SK-N-SH (cell line): ENCODE measurements at regions not wholly inside any gene's neighbourhood (a gene's known extent, or its start where the extent isn't known, plus 50 kb on each side); places are given as distances from the start of the nearest gene placed in this dataset.
"Not testable (repeated sequence)": the region's sequence is repeated elsewhere in the genome, so short reads cannot be mapped to it uniquely, and the experiment has no call there.

Experiments used
- CTCF ChIA-PET: fragments of 300-600, 350-600 bp; formaldehyde crosslinking; extraction: SDS; loops from one replicate; lab custom pipeline; 2021; lab: Yijun Ruan, JAX
- POLR2A ChIA-PET: fragments of 350-600 bp; sonication (Branson Sonifier 250); formaldehyde crosslinking; extraction: SDS; loops from one replicate; lab custom pipeline; 2020; ENCODE audit warnings: antibody characterized with exemption, inconsistent platforms; lab: Yijun Ruan, JAX
- DNase-seq: peaks from one replicate; pipeline ENCODE4 v3.0.0; 2012
- H2AFZ ChIP-seq: fragments of 200-600 bp; sonication (generic); 2 replicates; pipeline ENCODE4 v1.8.1; 2016; ENCODE audit warnings: antibody characterized with exemption, mild to moderate bottlenecking, low read depth
- H3F3A ChIP-seq: fragments of 200-600 bp; sonication (generic); replicated peaks from 2 replicates; pipeline ENCODE3; 2016; ENCODE audit warnings: antibody characterized with exemption, mild to moderate bottlenecking; ENCODE audit not compliant: insufficient read depth
- H3K27ac ChIP-seq, 2 experiments: fragments of 200-500 bp in 1 of 2; fragments of 200-600 bp in 1 of 2; sonication (Bioruptor generic) in 1 of 2; sonication (generic), shearing (Covaris generic) in 1 of 2; 2 replicates each; pipeline versions ENCODE4 v1.5.1 to v1.6.1; 2014 to 2016; ENCODE audit warnings: low read depth in 2 of 2, inconsistent platforms in 1 of 2, low read length in 1 of 2, mild to moderate bottlenecking in 1 of 2, mixed read lengths in 1 of 2
- H3K27me3 ChIP-seq: fragments of 200-600 bp; sonication (generic), shearing (Covaris generic); 2 replicates; pipeline ENCODE4 v1.6.1; 2016; ENCODE audit warnings: mixed run types; ENCODE audit not compliant: insufficient read depth
- H3K36me3 ChIP-seq, 2 experiments: fragments of 200-500 bp in 1 of 2; fragments of 200-600 bp in 1 of 2; sonication (Bioruptor generic) in 1 of 2; sonication (generic) in 1 of 2; replicated peaks in 1 of 2; 2 replicates each; pipeline versions ENCODE3 to v1.5.1; 2014 to 2016; ENCODE audit warnings: low read length in 1 of 2, mild to moderate bottlenecking in 1 of 2; ENCODE audit not compliant: insufficient read depth in 2 of 2, control insufficient read depth in 1 of 2
- H3K4me1 ChIP-seq, 2 experiments: fragments of 200-500 bp in 1 of 2; fragments of 200-600 bp in 1 of 2; sonication (Bioruptor generic) in 1 of 2; sonication (generic), shearing (Covaris generic) in 1 of 2; 2 replicates each; pipeline versions ENCODE4 v1.5.1 to v1.6.1; 2014 to 2016; ENCODE audit warnings: low read depth in 1 of 2, low read length in 1 of 2, mixed run types in 1 of 2; ENCODE audit not compliant: insufficient read depth in 2 of 2, control insufficient read depth in 1 of 2
- H3K4me2 ChIP-seq: fragments of 200-600 bp; sonication (generic), shearing (Covaris generic); 2 replicates; pipeline ENCODE4 v1.6.1; 2017; ENCODE audit warnings: mixed run types
- H3K4me3 ChIP-seq, 2 experiments: fragments of 200-500 bp in 1 of 2; fragments of 200-600 bp in 1 of 2; sonication (Bioruptor generic) in 1 of 2; sonication (generic), shearing (Covaris generic) in 1 of 2; 2 replicates each; pipeline versions ENCODE4 v1.5.1 to v1.8.1; 2014 to 2016; ENCODE audit warnings: low read depth in 2 of 2, inconsistent platforms in 1 of 2, low read length in 1 of 2, mild to moderate bottlenecking in 1 of 2, mixed read lengths in 1 of 2, moderate library complexity in 1 of 2
- H3K79me2 ChIP-seq: fragments of 200-600 bp; sonication (generic); 2 replicates; pipeline ENCODE4 v1.8.1; 2017; ENCODE audit warnings: mild to moderate bottlenecking; ENCODE audit not compliant: insufficient read depth
- H3K9ac ChIP-seq: fragments of 200-600 bp; sonication (generic); 2 replicates; pipeline ENCODE4 v1.6.1; 2017; ENCODE audit warnings: mixed run types
- H3K9me2 ChIP-seq: fragments of 200-600 bp; sonication (generic); 2 replicates; pipeline ENCODE4 v1.6.1; 2017; ENCODE audit warnings: mixed run types
- H3K9me3 ChIP-seq: fragments of 200-600 bp; sonication (generic); 2 replicates; pipeline ENCODE4 v1.6.1; 2017; ENCODE audit warnings: mixed run types, mild to moderate bottlenecking, moderate library complexity
- H4K20me1 ChIP-seq: fragments of 200-600 bp; sonication (generic); 2 replicates; pipeline ENCODE4 v1.6.1; 2017; ENCODE audit warnings: mild to moderate bottlenecking, mixed run types; ENCODE audit not compliant: insufficient read depth
- CHD2 ChIP-seq: fragments of 150-350 bp; IDR thresholded peaks from 2 replicates; pipeline ENCODE4 v1.6.1; 2018; ENCODE audit warnings: low read length; ENCODE audit not compliant: partially characterized antibody
- ELF1 ChIP-seq: IDR thresholded peaks from 2 replicates; pipeline ENCODE4 v1.4.0; 2012
- EP300 ChIP-seq, 2 experiments: IDR thresholded peaks; 2 replicates each; pipeline versions ENCODE4 v1.4.0 to v1.6.1; 2012; ENCODE audit warnings: borderline replicate concordance in 1 of 2, low read depth in 1 of 2, low read length in 1 of 2
- FOXM1 ChIP-seq: IDR thresholded peaks from 2 replicates; pipeline ENCODE4 v1.4.0; 2012; ENCODE audit warnings: low read depth, mild to moderate bottlenecking
- GABPA ChIP-seq: IDR thresholded peaks from 2 replicates; pipeline ENCODE4 v1.4.0; 2012; ENCODE audit warnings: low read depth, mild to moderate bottlenecking
- GATA2 ChIP-seq: sonication (generic); formaldehyde crosslinking; IDR thresholded peaks from 2 replicates; pipeline ENCODE4 v1.5.0; 2020; ENCODE audit warnings: mild to moderate bottlenecking, missing genetic modification reagents
- JUND ChIP-seq: IDR thresholded peaks from 2 replicates; pipeline ENCODE4 v1.4.0; 2012
- MAX ChIP-seq: IDR thresholded peaks from 2 replicates; pipeline ENCODE4 v1.4.0; 2012; ENCODE audit warnings: low read depth
- MEF2A ChIP-seq: IDR thresholded peaks from 2 replicates; pipeline ENCODE4 v1.4.0; 2012; ENCODE audit warnings: low read depth, borderline replicate concordance
- MXI1 ChIP-seq: IDR thresholded peaks from 2 replicates; pipeline ENCODE4 v1.6.1; 2012; ENCODE audit warnings: mild to moderate bottlenecking, low read depth, low read length, improper control_type of control experiment
- NFIC ChIP-seq: IDR thresholded peaks from 2 replicates; pipeline ENCODE4 v1.4.0; 2012; ENCODE audit warnings: borderline replicate concordance
- POLR2AphosphoS5 ChIP-seq: IDR thresholded peaks from 2 replicates; pipeline ENCODE4 v1.6.1; 2012; ENCODE audit warnings: low read depth, low read length
- RCOR1 ChIP-seq: fragments of 150-350 bp; IDR thresholded peaks from 2 replicates; pipeline ENCODE4 v1.6.1; 2017; ENCODE audit warnings: antibody characterized with exemption, low read length
- RXRA ChIP-seq: IDR thresholded peaks from 2 replicates; pipeline ENCODE4 v1.4.0; 2012; ENCODE audit warnings: low read depth, mild to moderate bottlenecking, borderline replicate concordance
- SMC3 ChIP-seq: IDR thresholded peaks from 2 replicates; pipeline ENCODE4 v1.6.1; 2012; ENCODE audit warnings: low read depth, low read length, improper control_type of control experiment
- YY1 ChIP-seq: IDR thresholded peaks from 2 replicates; pipeline ENCODE4 v1.4.0; 2012; ENCODE audit warnings: low read depth, mild to moderate bottlenecking
- WGBS: methylation state at CpG from one replicate; pipeline ENCODE4 v1.1.6; 2017; ENCODE audit warnings: low lambda C conversion rate; 5-methylcytosine and 5-hydroxymethylcytosine counted together
- TF ChIP-seq, protein P1 (sequence below): IDR thresholded peaks from 2 replicates; pipeline ENCODE4 v1.4.0; 2012; ENCODE audit warnings: low read depth, borderline replicate concordance

DNA sequence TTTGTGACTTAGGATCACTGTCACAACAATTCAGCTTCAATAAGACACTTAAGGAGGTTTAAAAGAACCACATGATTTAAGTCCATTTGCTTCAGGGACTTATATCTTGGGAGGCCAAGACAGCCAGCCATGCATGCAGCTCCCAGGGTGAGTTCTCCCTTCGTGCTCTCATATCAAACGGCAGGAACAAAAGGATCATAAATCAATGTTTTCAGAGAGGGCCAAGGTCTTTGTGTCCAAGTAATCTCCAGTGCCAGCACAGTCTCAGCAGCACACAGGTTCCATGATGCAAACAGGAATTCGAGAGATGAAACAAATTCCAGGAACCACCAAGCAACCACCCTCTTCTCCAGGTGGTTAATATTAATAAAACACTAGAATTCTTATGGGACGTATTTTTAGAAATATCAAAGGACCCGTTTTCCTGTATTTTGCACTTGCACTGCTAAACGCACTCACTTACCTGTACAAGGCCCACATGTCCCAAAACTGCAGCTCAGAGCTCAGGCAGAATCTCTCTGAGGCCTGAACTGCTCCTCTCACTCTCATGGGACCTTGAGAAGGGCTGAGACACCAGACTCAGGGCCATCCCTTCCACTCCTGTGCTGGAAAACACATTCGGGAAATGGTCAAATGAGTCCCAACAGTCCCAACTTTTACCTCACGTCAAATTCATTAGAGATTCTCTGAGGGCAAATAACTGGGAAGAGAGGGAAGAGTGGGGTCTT lies 100.0 kb upstream of the RAB4A start:
- ChIA-PET CTCF (interaction anchor here (0.9 kb wide), 1 partner anchor 506 kb away, joined by 3 read pairs; no protein-coding TSS in a partner anchor), POLR2A (no interaction called here)
- 62% methylated on average over 8 of the region's 8 CpGs for WGBS
- no peaks in the 10 kb centered on the region for H3K36me3 ChIP-seq
- H3K79me2 ChIP-seq: no peaks in the 10 kb centered on the region
- no peaks in the 10 kb centered on the region; the same call in 1 of the 2 replicates for H3K27me3 ChIP-seq
- no peak overlapping the region for H3K4me3 ChIP-seq
- H3F3A ChIP-seq: no peaks in the 10 kb centered on the region
- no peaks in the 10 kb centered on the region for H4K20me1 ChIP-seq
- H2AFZ ChIP-seq: no peak overlapping the region
- no peak overlapping the region for H3K27ac ChIP-seq
- H3K4me2 ChIP-seq: no peak overlapping the region
- no peak for DNase-seq
- peaks cover 0 to 6% of the 10 kb centered on the region in 2 experiments; a peak in 1 of 4 replicates for H3K4me1 ChIP-seq
- TF ChIP-seq MAX (no peak), POLR2AphosphoS5 (no peak), RCOR1 (no peak), MXI1 (no peak), GABPA (no peak), JUND (no peak), EP300 (IDR thresholded peaks at IDR 0.05; ENCODE audit: borderline replicate concordance in 1 of 2, low read depth in 1 of 2, low read length in 1 of 2) (no peak), CHD2 (no peak), GATA2 (CRISPR knock-in tag) (no peak), RXRA (no peak), MEF2A (no peak), FOXM1 (no peak), YY1 (no peak), ELF1 (no peak), NFIC (no peak), SMC3 (no peak)
- TF ChIP-seq, protein P1, sequence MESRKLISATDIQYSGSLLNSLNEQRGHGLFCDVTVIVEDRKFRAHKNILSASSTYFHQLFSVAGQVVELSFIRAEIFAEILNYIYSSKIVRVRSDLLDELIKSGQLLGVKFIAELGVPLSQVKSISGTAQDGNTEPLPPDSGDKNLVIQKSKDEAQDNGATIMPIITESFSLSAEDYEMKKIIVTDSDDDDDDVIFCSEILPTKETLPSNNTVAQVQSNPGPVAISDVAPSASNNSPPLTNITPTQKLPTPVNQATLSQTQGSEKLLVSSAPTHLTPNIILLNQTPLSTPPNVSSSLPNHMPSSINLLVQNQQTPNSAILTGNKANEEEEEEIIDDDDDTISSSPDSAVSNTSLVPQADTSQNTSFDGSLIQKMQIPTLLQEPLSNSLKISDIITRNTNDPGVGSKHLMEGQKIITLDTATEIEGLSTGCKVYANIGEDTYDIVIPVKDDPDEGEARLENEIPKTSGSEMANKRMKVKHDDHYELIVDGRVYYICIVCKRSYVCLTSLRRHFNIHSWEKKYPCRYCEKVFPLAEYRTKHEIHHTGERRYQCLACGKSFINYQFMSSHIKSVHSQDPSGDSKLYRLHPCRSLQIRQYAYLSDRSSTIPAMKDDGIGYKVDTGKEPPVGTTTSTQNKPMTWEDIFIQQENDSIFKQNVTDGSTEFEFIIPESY: no peak
- H3K9ac ChIP-seq: no peak overlapping the region
- no peaks in the 10 kb centered on the region for H3K9me2 ChIP-seq
- no peaks in the 10 kb centered on the region for H3K9me3 ChIP-seq

- no peaks in the 10 kb centered on the region for H3K9me2 ChIP-seq
- ChIA-PET POLR2A (no interaction called here), CTCF (interaction anchor here (1.0 to 1.1 kb wide), 2 partner anchors 16 to 55 kb away, joined by 3 read pairs; no protein-coding TSS in a partner anchor)
- H3K27me3 ChIP-seq: no peaks in the 10 kb centered on the region; the same call in 1 of the 2 replicates
- H4K20me1 ChIP-seq: no peaks in the 10 kb centered on the region
- no peak overlapping the region for H3K4me2 ChIP-seq
- H3K9ac ChIP-seq: no peak overlapping the region
- H3F3A ChIP-seq: no peaks in the 10 kb centered on the region
- H3K4me1 ChIP-seq: peaks cover 0 to 4% of the 10 kb centered on the region in 2 experiments; a peak in 1 of 4 replicates
- H3K79me2 ChIP-seq: no peaks in the 10 kb centered on the region
- H3K9me3 ChIP-seq: no peaks in the 10 kb centered on the region
- no peak overlapping the region for H3K27ac ChIP-seq
- no peak overlapping the region for H3K4me3 ChIP-seq
- TF ChIP-seq MXI1: no peak
- DNase-seq: no peak
- no peak overlapping the region for H2AFZ ChIP-seq
- WGBS: 56% methylated on average over 4 of the region's 4 CpGs
- H3K36me3 ChIP-seq: no peaks in the 10 kb centered on the region
These were observed 99.0 kb upstream of the RAB4A start for GRCh38 chr1:229171934-229172333.

DNA sequence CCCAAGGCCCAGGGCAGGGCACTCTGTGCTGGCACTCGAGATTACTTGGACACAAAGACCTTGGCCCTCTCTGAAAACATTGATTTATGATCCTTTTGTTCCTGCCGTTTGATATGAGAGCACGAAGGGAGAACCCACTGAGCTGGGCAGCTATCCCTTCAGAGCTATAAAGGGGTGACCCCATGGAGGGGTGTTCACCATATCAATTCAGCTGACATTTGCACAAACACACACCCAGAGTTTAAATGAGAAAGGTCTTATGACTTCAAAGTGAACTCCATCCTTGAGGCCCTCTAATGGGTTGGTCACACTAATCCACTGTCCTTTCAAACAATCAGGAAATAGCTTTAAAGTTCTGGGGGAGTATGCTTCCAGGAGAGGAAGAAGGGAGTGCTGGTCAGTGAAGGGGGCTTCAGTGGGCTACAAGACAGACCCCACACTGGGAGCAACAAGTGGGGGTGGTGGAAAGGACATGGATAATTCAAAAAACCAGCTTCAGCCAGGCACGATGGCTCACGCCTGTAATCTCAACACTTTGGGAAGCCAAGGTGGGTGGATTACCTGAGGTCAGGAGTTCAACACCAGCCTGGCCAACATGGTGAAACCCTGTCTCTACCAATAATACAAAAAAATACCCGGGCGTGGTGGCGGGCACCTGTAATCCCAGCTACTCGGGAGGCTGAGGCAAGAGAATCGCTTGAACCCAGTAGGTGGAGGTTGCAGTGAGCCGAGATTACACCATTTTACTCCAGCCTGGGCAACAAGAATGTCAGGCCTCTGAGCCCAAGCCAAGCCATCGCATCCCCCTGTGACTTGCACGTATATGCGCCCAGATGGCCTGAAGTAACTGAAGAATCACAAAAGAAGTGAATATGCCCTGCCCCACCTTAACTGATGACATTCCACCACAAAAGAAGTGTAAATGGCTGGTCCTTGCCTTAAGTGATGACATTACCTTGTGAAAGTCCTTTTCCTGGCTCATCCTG lies 97.1 kb upstream of the RAB4A start:
- POLR2A ChIA-PET: not testable (repeated sequence)
- CTCF ChIA-PET: interaction anchor here (0.6 to 1.3 kb wide), 2 partner anchors 54 to 56 kb away, joined by 3 to 4 read pairs; no protein-coding TSS in a partner anchor

More for the DNA sequence above, 97.1 kb upstream of the RAB4A start:
- not testable (repeated sequence) for H3K27me3 ChIP-seq, H3K36me3 ChIP-seq, H2AFZ ChIP-seq, DNase-seq, H3K9ac ChIP-seq, H3F3A ChIP-seq, H3K9me3 ChIP-seq, H3K27ac ChIP-seq, H3K9me2 ChIP-seq, H3K4me1 ChIP-seq, H3K4me3 ChIP-seq, H3K79me2 ChIP-seq, H3K4me2 ChIP-seq, H4K20me1 ChIP-seq
- WGBS: 68% methylated on average over 11 of the region's 14 CpGs
